ENCODE measurements at regions not wholly inside any gene's neighbourhood (a gene's known extent, or its start where the extent isn't known, plus 50 kb on each side); places are given as distances from the start of the nearest gene placed in this dataset.
A peak's percentile ranks its signal among the peaks of the same experiment; 100 is the strongest.

DNA sequence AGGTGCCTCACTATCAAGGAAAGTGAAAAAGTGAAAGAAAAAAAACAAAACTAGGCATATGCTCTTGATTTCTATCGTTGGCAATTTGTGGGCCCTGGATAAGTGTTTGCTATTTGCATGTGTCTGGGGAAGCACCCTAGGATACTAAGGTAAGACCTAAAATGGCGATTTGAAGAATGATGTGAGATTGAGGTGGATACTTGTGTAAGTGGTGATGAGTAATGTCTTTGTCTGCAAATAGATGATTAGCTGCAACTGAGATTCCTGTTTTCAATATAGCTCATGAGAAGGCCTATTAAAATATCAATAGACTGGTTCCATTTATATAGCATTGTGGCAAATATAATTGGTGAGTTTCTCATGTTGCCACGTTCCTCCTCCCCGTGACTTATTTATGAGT is 261.7 kb downstream of the NEDD1 start:
- Histone ChIP-seq H3K27ac (ENCODE audit: low read length) (no peak overlapping the region), H3K4me3 (ENCODE audit: low read depth in 2 of 2, low read length in 2 of 2) (no peak overlapping the region), H3K4me1 (ENCODE audit: control insufficient read depth, insufficient read depth, low read length) (no peaks in the 10 kb centered on the region), H3K36me3 (ENCODE audit: control insufficient read depth, insufficient read depth, low read length) (no peaks in the 10 kb centered on the region), H3K9me3 (ENCODE audit: control insufficient read depth, insufficient read depth, low read depth, low read length) (no peaks in the 10 kb centered on the region), H3K27me3 (ENCODE audit: control insufficient read depth, insufficient read depth, low read length) (no peaks in the 10 kb centered on the region)
- ATAC-seq = peak; percentile 58
- BruUV-seq (replicated peaks) = TSS peak; percentile 94
- intact Hi-C loops (cut with micrococcal nuclease; ENCODE audit: unreplicated experiment) (no loop called here), in situ Hi-C loops (cut with HindIII; ENCODE audit: low pct_unique_long_range_greater_than_20kb, low sequenced_read_pairs) (no loop called here)
- no peak for DNase-seq (ENCODE audit: low read depth, low spot score)
- TF ChIP-seq, protein P1, sequence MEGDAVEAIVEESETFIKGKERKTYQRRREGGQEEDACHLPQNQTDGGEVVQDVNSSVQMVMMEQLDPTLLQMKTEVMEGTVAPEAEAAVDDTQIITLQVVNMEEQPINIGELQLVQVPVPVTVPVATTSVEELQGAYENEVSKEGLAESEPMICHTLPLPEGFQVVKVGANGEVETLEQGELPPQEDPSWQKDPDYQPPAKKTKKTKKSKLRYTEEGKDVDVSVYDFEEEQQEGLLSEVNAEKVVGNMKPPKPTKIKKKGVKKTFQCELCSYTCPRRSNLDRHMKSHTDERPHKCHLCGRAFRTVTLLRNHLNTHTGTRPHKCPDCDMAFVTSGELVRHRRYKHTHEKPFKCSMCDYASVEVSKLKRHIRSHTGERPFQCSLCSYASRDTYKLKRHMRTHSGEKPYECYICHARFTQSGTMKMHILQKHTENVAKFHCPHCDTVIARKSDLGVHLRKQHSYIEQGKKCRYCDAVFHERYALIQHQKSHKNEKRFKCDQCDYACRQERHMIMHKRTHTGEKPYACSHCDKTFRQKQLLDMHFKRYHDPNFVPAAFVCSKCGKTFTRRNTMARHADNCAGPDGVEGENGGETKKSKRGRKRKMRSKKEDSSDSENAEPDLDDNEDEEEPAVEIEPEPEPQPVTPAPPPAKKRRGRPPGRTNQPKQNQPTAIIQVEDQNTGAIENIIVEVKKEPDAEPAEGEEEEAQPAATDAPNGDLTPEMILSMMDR (IDR thresholded peaks at IDR 0.05) = no peak
- peak; percentile 60; the same call in 1 of the 2 replicates for TF ChIP-seq POLR2AphosphoS5 (IDR thresholded peaks at IDR 0.05; ENCODE audit: low read depth, low read length)
- ChIA-PET CTCF (no interaction called here), POLR2A (interaction anchor here (0.6 kb wide), 1 partner anchor 652 kb away, joined by 4 read pairs; no protein-coding TSS in a partner anchor)

DNA sequence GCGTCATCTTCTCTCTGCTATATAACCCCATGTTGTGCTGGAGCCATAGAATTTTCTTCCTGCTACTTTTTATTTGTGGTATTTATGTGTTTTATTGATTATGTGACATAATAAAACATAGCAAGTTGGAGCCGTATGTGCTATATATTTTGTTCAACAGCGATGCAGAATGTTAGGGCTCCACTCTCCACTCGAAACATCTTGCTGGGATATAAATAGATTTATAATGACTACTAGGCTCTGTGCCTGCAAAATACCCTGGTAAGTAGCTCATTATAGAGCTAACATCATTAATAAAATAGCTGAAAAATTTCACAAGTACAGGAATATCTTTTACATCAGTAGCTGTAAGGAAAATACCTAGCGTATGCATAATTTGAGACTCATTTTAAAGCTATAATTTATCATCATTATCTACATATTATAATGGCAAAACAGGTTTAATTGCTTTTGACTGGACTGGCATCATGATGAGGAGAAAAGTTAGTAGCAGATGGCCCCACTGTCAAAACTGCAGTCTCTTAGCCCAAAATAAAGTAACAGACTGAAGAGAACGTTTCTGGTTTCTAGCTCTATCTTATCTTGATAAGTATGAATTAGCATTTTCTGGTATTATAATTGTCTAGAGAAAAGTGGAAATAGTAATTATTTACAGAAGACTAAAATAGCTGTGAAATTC is 263.0 kb downstream of the NEDD1 start:
- DNase-seq (ENCODE audit: low read depth, low spot score) (no peak), ATAC-seq (no peak)
- H3K4me3 ChIP-seq (ENCODE audit: low read depth in 2 of 2, low read length in 2 of 2) = no peak overlapping the region
- ChIA-PET POLR2A (no interaction called here), CTCF (no interaction called here)
- H3K27ac ChIP-seq (ENCODE audit: low read length) = no peak overlapping the region
- H3K36me3 ChIP-seq (ENCODE audit: control insufficient read depth, insufficient read depth, low read length) = no peaks in the 10 kb centered on the region
- H3K4me1 ChIP-seq (ENCODE audit: control insufficient read depth, insufficient read depth, low read length) = no peaks in the 10 kb centered on the region
- BruUV-seq (replicated peaks) = no TSS peak
- intact Hi-C loops (cut with micrococcal nuclease; ENCODE audit: unreplicated experiment) = no loop called here
- in situ Hi-C loops (cut with HindIII; ENCODE audit: low pct_unique_long_range_greater_than_20kb, low sequenced_read_pairs) = no loop called here
- H3K27me3 ChIP-seq (ENCODE audit: control insufficient read depth, insufficient read depth, low read length) = no peaks in the 10 kb centered on the region
- TF ChIP-seq SIN3A (IDR thresholded peaks at IDR 0.05; ENCODE audit: borderline replicate concordance, insufficient read depth, low read depth, low read length) = no peak
- TF ChIP-seq, protein P1 (IDR thresholded peaks at IDR 0.05) = no peak
- no peak for TF ChIP-seq POLR2AphosphoS5 (IDR thresholded peaks at IDR 0.05; ENCODE audit: low read depth, low read length)
- no peak for TF ChIP-seq TCF7L2 (IDR thresholded peaks at IDR 0.05; ENCODE audit: low read depth, low read length)
- TF ChIP-seq, protein P2, sequence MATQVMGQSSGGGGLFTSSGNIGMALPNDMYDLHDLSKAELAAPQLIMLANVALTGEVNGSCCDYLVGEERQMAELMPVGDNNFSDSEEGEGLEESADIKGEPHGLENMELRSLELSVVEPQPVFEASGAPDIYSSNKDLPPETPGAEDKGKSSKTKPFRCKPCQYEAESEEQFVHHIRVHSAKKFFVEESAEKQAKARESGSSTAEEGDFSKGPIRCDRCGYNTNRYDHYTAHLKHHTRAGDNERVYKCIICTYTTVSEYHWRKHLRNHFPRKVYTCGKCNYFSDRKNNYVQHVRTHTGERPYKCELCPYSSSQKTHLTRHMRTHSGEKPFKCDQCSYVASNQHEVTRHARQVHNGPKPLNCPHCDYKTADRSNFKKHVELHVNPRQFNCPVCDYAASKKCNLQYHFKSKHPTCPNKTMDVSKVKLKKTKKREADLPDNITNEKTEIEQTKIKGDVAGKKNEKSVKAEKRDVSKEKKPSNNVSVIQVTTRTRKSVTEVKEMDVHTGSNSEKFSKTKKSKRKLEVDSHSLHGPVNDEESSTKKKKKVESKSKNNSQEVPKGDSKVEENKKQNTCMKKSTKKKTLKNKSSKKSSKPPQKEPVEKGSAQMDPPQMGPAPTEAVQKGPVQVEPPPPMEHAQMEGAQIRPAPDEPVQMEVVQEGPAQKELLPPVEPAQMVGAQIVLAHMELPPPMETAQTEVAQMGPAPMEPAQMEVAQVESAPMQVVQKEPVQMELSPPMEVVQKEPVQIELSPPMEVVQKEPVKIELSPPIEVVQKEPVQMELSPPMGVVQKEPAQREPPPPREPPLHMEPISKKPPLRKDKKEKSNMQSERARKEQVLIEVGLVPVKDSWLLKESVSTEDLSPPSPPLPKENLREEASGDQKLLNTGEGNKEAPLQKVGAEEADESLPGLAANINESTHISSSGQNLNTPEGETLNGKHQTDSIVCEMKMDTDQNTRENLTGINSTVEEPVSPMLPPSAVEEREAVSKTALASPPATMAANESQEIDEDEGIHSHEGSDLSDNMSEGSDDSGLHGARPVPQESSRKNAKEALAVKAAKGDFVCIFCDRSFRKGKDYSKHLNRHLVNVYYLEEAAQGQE (IDR thresholded peaks at IDR 0.05; ENCODE audit: insufficient read depth in 1 of 2, low read depth in 2 of 2, low read length in 1 of 2) = no peak
- H3K9me3 ChIP-seq (ENCODE audit: control insufficient read depth, insufficient read depth, low read depth, low read length) = no peaks in the 10 kb centered on the region

All from Panc1 (cell line).